ENCODE measurements at regions not wholly inside any gene's neighbourhood (a gene's known extent, or its start where the extent isn't known, plus 50 kb on each side); places are given as distances from the start of the nearest gene placed in this dataset.

DNA sequence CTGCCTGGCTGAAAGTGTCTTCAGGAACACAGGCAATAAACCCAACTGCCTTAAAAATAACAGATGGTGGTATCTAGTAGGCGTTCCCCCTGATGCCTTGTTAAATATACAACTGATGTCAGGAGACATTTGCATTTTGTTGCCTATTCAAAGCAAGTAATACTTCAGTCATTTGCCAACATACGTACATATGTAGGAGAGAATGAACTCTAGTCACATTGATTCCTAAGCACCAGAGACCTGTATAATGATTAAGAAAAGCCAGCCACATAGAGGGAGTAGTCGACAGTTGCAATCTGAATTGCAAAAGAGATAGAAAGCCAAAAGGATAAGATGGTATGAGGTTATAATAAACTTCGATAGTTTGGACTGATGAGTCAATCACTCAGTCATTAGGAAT, 191.0 kb upstream of the EMCN start:
- Histone ChIP-seq H4K5ac (ENCODE audit: insufficient read length, low read depth, low read length) (no peak overlapping the region), H3K18ac (ENCODE audit: insufficient read length, low read depth, low read length) (no peak overlapping the region), H3K4me2 (ENCODE audit: insufficient read depth, insufficient read length, low read length) (no peak overlapping the region), H3K79me2 (ENCODE audit: insufficient read depth, low read length) (no peaks in the 10 kb centered on the region), H3K79me1 (ENCODE audit: insufficient read depth, low read depth, low read length, poor library complexity, severe bottlenecking) (no peaks in the 10 kb centered on the region), H3K27me3 (ENCODE audit: insufficient read depth, low read length) (no peaks in the 10 kb centered on the region), H3K4ac (ENCODE audit: low read depth, low read length) (no peak overlapping the region), H4K20me1 (ENCODE audit: control insufficient read depth, insufficient read depth, insufficient read length) (no peaks in the 10 kb centered on the region), H3K14ac (ENCODE audit: insufficient read depth, low read length) (no peak overlapping the region), H3K56ac (ENCODE audit: insufficient read length, low read depth, low read length) (no peak overlapping the region), H3K27ac (ENCODE audit: insufficient read length, low read depth, low read length) (no peak overlapping the region), H4K91ac (ENCODE audit: insufficient read length, low read depth, low read length) (no peak overlapping the region), H2BK120ac (ENCODE audit: low read depth, low read length, poor library complexity, severe bottlenecking) (no peak overlapping the region), H2BK12ac (ENCODE audit: insufficient read length, low read depth, low read length) (no peak overlapping the region), H2AK5ac (ENCODE audit: insufficient read length, low read length) (no peak overlapping the region), H4K8ac (replicated peaks; ENCODE audit: insufficient read length, low read depth, low read length) (no peak overlapping the region), H3K23ac (ENCODE audit: insufficient read length, low read depth, low read length) (no peak overlapping the region), H2BK15ac (ENCODE audit: low read depth, low read length) (no peak overlapping the region), H3K9me3 (ENCODE audit: control insufficient read depth, low read depth, low read length) (no peaks in the 10 kb centered on the region), H2BK5ac (ENCODE audit: insufficient read length, low read length) (no peak overlapping the region), H3K23me2 (ENCODE audit: insufficient read length, low read depth, low read length, poor library complexity, severe bottlenecking) (no peaks in the 10 kb centered on the region), H2AFZ (ENCODE audit: low read length) (no peak overlapping the region), H3T11ph (ENCODE audit: low read length) (no peak overlapping the region), H2BK20ac (ENCODE audit: low read depth, low read length, poor library complexity, severe bottlenecking) (no peak overlapping the region), H3K9ac (ENCODE audit: extremely low read depth, insufficient read length, low read length) (no peak overlapping the region), H3K4me1 (ENCODE audit: insufficient read depth, low read length) (no peaks in the 10 kb centered on the region)
- WGBS (ENCODE audit: extremely low coverage, insufficient read length, low lambda C conversion rate) = no CpG with 5 or more reads among the region's 4 CpGs
- DNase-seq = no peak
- no peak overlapping the region for H3K4me3 Mint-ChIP-seq
- no peaks in the 10 kb centered on the region for H3K27me3 Mint-ChIP-seq (ENCODE audit: low read depth)
- TF ChIP-seq, protein P1, sequence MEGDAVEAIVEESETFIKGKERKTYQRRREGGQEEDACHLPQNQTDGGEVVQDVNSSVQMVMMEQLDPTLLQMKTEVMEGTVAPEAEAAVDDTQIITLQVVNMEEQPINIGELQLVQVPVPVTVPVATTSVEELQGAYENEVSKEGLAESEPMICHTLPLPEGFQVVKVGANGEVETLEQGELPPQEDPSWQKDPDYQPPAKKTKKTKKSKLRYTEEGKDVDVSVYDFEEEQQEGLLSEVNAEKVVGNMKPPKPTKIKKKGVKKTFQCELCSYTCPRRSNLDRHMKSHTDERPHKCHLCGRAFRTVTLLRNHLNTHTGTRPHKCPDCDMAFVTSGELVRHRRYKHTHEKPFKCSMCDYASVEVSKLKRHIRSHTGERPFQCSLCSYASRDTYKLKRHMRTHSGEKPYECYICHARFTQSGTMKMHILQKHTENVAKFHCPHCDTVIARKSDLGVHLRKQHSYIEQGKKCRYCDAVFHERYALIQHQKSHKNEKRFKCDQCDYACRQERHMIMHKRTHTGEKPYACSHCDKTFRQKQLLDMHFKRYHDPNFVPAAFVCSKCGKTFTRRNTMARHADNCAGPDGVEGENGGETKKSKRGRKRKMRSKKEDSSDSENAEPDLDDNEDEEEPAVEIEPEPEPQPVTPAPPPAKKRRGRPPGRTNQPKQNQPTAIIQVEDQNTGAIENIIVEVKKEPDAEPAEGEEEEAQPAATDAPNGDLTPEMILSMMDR (conservative IDR thresholded peaks at IDR 0.05) = no peak
- peaks cover 0 to 3% of the 10 kb centered on the region in 2 experiments; a peak in 1 of 5 replicates for H3K9me3 Mint-ChIP-seq
- H3K4me1 Mint-ChIP-seq = no peaks in the 10 kb centered on the region
- no peaks in the 10 kb centered on the region for H3K36me3 Mint-ChIP-seq (ENCODE audit: insufficient read depth in 1 of 3, low read depth in 3 of 3)
- H3K27ac Mint-ChIP-seq = no peak overlapping the region

Data from H9 (cell line).